Endometrium (tissue), 2 donors: ENCODE measurements at regions not wholly inside any gene's neighbourhood (a gene's known extent, or its start where the extent isn't known, plus 50 kb on each side); places are given as distances from the start of the nearest gene placed in this dataset.
A peak's percentile ranks its signal among the peaks of the same experiment; 100 is the strongest.

Experiments used
- FAIRE-seq: peaks from 2 replicates; lab custom pipeline; 2012; peaks lifted over from hg19 to GRCh38; lab: Jason Lieb, UNC
- donor health status: control.
- donor health status: control.

- no peak for FAIRE-seq
Measured at GRCh38 chr5:146940295-146940694, 61.7 kb upstream of the PPP2R2B start.

GRCh38 chr5:146944019-146944418 lies 65.5 kb upstream of the PPP2R2B start:
- FAIRE-seq = no peak

- FAIRE-seq = no peak
Measured at GRCh38 chr5:146944764-146945616, 66.4 kb upstream of the PPP2R2B start.

GRCh38 chr5:146945617-146946084 lies 67.1 kb upstream of the PPP2R2B start:
- FAIRE-seq = no peak

GRCh38 chr5:146947181-146947941 lies 68.8 kb upstream of the PPP2R2B start:
- FAIRE-seq = no peak

GRCh38 chr5:146948666-146949065 lies 70.1 kb upstream of the PPP2R2B start:
- no peak for FAIRE-seq

GRCh38 chr5:146952168-146952567 lies 73.6 kb upstream of the PPP2R2B start:
- no peak for FAIRE-seq

GRCh38 chr5:146956217-146956616 lies 77.7 kb upstream of the PPP2R2B start:
- no peak for FAIRE-seq

- no peak for FAIRE-seq
Measured at GRCh38 chr5:146959360-146959759, 80.8 kb upstream of the PPP2R2B start.

GRCh38 chr5:146962801-146963355 lies 84.3 kb upstream of the PPP2R2B start:
- FAIRE-seq = no peak

GRCh38 chr5:146965761-146966659 lies 87.5 kb upstream of the PPP2R2B start:
- FAIRE-seq = peak; percentile 63

- FAIRE-seq = no peak
Measured at GRCh38 chr5:146967646-146968045, 89.1 kb upstream of the PPP2R2B start.

- no peak for FAIRE-seq
Measured at GRCh38 chr5:146971401-146971800, 92.8 kb upstream of the PPP2R2B start.

- FAIRE-seq = no peak
Measured at GRCh38 chr5:146986469-146986868, 107.9 kb upstream of the PPP2R2B start.

- no peak for FAIRE-seq
Measured at GRCh38 chr5:146993876-146994530, 115.4 kb upstream of the PPP2R2B start.

GRCh38 chr5:146995878-146996277 lies 117.3 kb upstream of the PPP2R2B start:
- no peak for FAIRE-seq

- no peak for FAIRE-seq
Measured at GRCh38 chr5:147015405-147015804, 136.8 kb upstream of the PPP2R2B start.

GRCh38 chr5:147017191-147017590 lies 138.6 kb upstream of the PPP2R2B start:
- FAIRE-seq = no peak

GRCh38 chr5:147017621-147018020 lies 139.1 kb upstream of the PPP2R2B start:
- FAIRE-seq = no peak

GRCh38 chr5:147018812-147019211 lies 140.3 kb upstream of the PPP2R2B start:
- FAIRE-seq = no peak

- no peak for FAIRE-seq
Measured at GRCh38 chr5:147036691-147037245, 158.2 kb upstream of the PPP2R2B start.
